ENCODE measurements at regions not wholly inside any gene's neighbourhood (a gene's known extent, or its start where the extent isn't known, plus 50 kb on each side); places are given as distances from the start of the nearest gene placed in this dataset.

- TF ChIP-seq POLR2AphosphoS5 (IDR thresholded peaks at IDR 0.05; ENCODE audit: low read depth, low read length) = no peak
- no peak for TF ChIP-seq TAF1 (IDR thresholded peaks at IDR 0.05; ENCODE audit: borderline replicate concordance, insufficient read depth, low read length)
- no peak for TF ChIP-seq REST (IDR thresholded peaks at IDR 0.05; ENCODE audit: insufficient read depth in 1 of 2, low read depth in 2 of 2, low read length in 2 of 2)
- TF ChIP-seq SIN3A (IDR thresholded peaks at IDR 0.05; ENCODE audit: borderline replicate concordance, insufficient read depth, low read length) = no peak
Measured at GRCh38 chr4:115749404-115749803, 636.0 kb upstream of the NDST4 start.

All from PFSK-1 (cell line).